Tibial artery (tissue), 4 donors: ENCODE measurements at regions not wholly inside any gene's neighbourhood (a gene's known extent, or its start where the extent isn't known, plus 50 kb on each side); places are given as distances from the start of the nearest gene placed in this dataset.
A peak's percentile ranks its signal among the peaks of the same experiment; 100 is the strongest.

Experiments
- DNase-seq, 2 donors: peaks; one replicate each; pipeline ENCODE4 v3.0.0-alpha.2; 2019
- H3K27ac ChIP-seq, 2 donors: fragments of 200-600 bp; sonication (generic) in 1 of 2; 1 replicate in 1 of 2; 2 replicates in 1 of 2; pipeline ENCODE4 v1.5.1; 2018 to 2019; ENCODE audit warnings: mild to moderate bottlenecking in 1 of 2
- H3K27me3 ChIP-seq, 2 donors: fragments of 200-600 bp; sonication (generic) in 1 of 2; one replicate each; pipeline versions ENCODE4 v1.5.1 to v1.6.0; 2016 to 2019
- H3K36me3 ChIP-seq, 3 donors: fragments of 200-600 bp; sonication (generic) in 2 of 3; one replicate each; pipeline ENCODE4 v1.5.1; 2016 to 2019; ENCODE audit warnings: mild to moderate bottlenecking in 2 of 3
- H3K4me1 ChIP-seq, 4 donors: fragments of 200-600 bp; sonication (generic) in 2 of 4; 1 replicate in 3 of 4; 2 replicates in 1 of 4; pipeline ENCODE4 v1.5.1; 2016 to 2019
- H3K4me3 ChIP-seq, 2 donors: fragments of 200-600 bp; sonication (generic) in 1 of 2; 1 replicate in 1 of 2; 2 replicates in 1 of 2; pipeline ENCODE4 v1.5.1; 2018 to 2019; ENCODE audit warnings: mild to moderate bottlenecking in 2 of 2
- H3K9me3 ChIP-seq, 3 donors: fragments of 200-600 bp; sonication (generic) in 1 of 3; one replicate each; pipeline ENCODE4 v1.5.1; 2016 to 2019
- CTCF ChIP-seq, 2 experiments: fragments of 200-600 bp in 1 of 2; fragments of 450-650 bp in 1 of 2; IDR thresholded peaks; one replicate each; pipeline ENCODE4 v1.5.1; 2017 to 2019; ENCODE audit warnings: antibody characterized with exemption in 2 of 2, mild to moderate bottlenecking in 1 of 2, moderate library complexity in 1 of 2
- intact Hi-C: fragments of 100-400 bp; cut with DNase I; formaldehyde crosslinking; loops from one replicate; pipeline ENCODE4 v1.15.0; 2023; ENCODE audit warnings: low total_unique reads

- peaks cover 0 to 14% (median 6%) of the 10 kb centered on the region in 4 donors for H3K4me1 ChIP-seq
- no peaks in the 10 kb centered on the region for H3K9me3 ChIP-seq
- intact Hi-C loops = loop anchor here (10.0 kb wide), 1 partner anchor 181 kb away; the partner anchor contains the start of gene TGFB2
- no peaks in the 10 kb centered on the region for H3K36me3 ChIP-seq
- H3K27ac ChIP-seq = no peak overlapping the region
- H3K4me3 ChIP-seq = no peak overlapping the region
- TF ChIP-seq CTCF (IDR thresholded peaks at IDR 0.05) = no peak
- H3K27me3 ChIP-seq = no peaks in the 10 kb centered on the region
- DNase-seq = no peak
Observed at GRCh38 chr1:218525451-218526197, 180.5 kb downstream of the TGFB2 start.

GRCh38 chr1:218526198-218526580 lies 181.1 kb downstream of the TGFB2 start:
- H3K27ac ChIP-seq = no peak overlapping the region
- no peaks in the 10 kb centered on the region for H3K9me3 ChIP-seq
- TF ChIP-seq CTCF (IDR thresholded peaks at IDR 0.05) = no peak
- H3K4me3 ChIP-seq = no peak overlapping the region
- intact Hi-C loops = loop anchor here (10.0 kb wide), 1 partner anchor 181 kb away; the partner anchor contains the start of gene TGFB2
- H3K27me3 ChIP-seq = no peaks in the 10 kb centered on the region
- peaks cover 0 to 14% (median 6%) of the 10 kb centered on the region in 4 donors for H3K4me1 ChIP-seq
- no peak for DNase-seq
- no peaks in the 10 kb centered on the region for H3K36me3 ChIP-seq

DNA sequence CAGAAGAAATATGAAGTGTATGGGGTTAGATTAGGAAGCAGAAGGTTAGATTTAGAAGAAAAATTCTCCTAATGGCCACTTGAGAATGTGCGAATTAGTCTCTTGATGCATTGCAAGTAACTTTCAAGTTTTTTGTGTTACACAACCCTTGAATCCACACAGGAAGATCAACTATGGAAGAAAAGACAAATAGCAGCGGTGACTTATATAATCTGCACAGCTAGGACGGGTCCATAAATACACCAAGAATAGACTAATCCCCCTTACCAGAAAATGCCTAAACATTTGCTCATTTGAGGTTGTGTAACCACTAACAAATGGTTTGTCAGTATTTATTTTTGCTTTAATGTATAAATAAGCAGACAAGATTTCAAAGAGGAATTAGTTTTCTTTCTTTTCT lies 182.6 kb downstream of the TGFB2 start:
- no peaks in the 10 kb centered on the region for H3K27me3 ChIP-seq
- no peaks in the 10 kb centered on the region for H3K36me3 ChIP-seq
- no peak overlapping the region for H3K27ac ChIP-seq
- no peak for TF ChIP-seq CTCF (IDR thresholded peaks at IDR 0.05)
- intact Hi-C loops = loop anchor here (10.0 kb wide), 1 partner anchor 183 kb away; the partner anchor contains the start of gene TGFB2
- no peak for DNase-seq
- peaks cover 0 to 14% (median 6%) of the 10 kb centered on the region in 4 donors for H3K4me1 ChIP-seq
- H3K4me3 ChIP-seq = no peak overlapping the region
- no peaks in the 10 kb centered on the region for H3K9me3 ChIP-seq

DNA sequence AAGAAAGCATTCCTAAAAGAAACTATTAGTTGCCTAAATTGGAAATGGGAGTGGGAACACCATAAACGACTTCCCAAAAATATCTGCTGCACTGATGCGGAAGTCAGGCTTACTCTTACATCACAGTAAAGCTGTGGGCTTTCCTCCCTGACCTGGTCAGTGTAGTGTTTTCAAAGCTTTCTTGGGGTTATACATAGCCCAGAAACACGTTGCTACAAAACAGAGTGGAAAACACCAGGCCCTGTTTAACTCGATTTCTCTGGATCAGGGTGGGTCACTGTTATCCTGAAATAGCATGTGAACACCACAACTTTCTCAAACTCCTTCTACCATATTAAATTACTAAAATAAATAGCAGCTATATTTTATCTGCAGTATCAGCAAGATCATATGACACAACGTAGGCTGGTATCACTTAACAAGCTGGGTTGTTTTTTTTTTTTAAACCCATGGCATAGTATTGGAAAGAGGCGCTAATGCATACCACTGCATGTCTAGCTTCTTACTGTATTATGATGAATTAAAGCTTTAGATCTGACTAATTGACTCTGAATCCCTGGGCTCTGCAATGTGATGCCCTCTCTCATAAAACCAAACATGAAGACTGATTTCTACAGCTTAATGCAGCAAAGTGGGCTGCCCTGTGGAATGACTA lies 184.6 kb downstream of the TGFB2 start:
- TF ChIP-seq CTCF (IDR thresholded peaks at IDR 0.05) = no peak
- DNase-seq = no peak
- H3K9me3 ChIP-seq = no peaks in the 10 kb centered on the region
- H3K4me3 ChIP-seq = no peak overlapping the region
- H3K36me3 ChIP-seq = no peaks in the 10 kb centered on the region
- H3K4me1 ChIP-seq = peaks cover 0 to 14% (median 6%) of the 10 kb centered on the region in 4 donors
- intact Hi-C loops = loop anchor here (10.0 kb wide), 1 partner anchor 185 kb away; the partner anchor contains the start of gene TGFB2
- H3K27ac ChIP-seq = peak overlapping the region in 1 of 2 donors; percentile 23
- no peaks in the 10 kb centered on the region for H3K27me3 ChIP-seq

DNA sequence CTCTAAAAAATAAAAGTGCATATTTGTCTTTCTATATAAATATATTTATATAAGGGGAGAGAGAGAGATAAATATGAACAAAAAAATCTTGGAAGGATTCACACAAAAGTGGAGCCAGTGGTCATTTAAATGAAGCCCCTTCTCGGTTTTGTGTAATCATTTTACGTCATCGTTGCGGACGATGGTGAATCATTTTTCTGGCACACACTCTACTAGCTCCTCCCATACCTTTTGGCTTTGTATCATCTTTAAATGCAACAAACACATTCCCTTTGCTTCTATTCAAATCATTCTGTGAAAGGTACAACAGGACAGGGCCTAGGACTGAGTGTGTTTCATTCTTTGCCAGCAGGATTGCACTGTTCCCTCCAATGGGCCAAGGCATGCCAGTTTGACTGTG lies 186.8 kb downstream of the TGFB2 start:
- H3K36me3 ChIP-seq = no peaks in the 10 kb centered on the region
- intact Hi-C loops = no loop called here
- TF ChIP-seq CTCF (IDR thresholded peaks at IDR 0.05) = no peak
- no peak overlapping the region for H3K27ac ChIP-seq
- peaks cover 0 to 14% (median 6%) of the 10 kb centered on the region in 4 donors for H3K4me1 ChIP-seq
- no peaks in the 10 kb centered on the region for H3K9me3 ChIP-seq
- no peaks in the 10 kb centered on the region for H3K27me3 ChIP-seq
- no peak for DNase-seq
- no peak overlapping the region for H3K4me3 ChIP-seq
